SIG-M5 treated with dmso at 0.1 percent for 504 hours (cell line): ENCODE measurements at regions not wholly inside any gene's neighbourhood (a gene's known extent, or its start where the extent isn't known, plus 50 kb on each side); places are given as distances from the start of the nearest gene placed in this dataset.

ENCODE experiments used
- DNase-seq: peaks from one replicate; lab custom pipeline; 2025; ENCODE audit not compliant: unreplicated experiment; lab: John Stamatoyannopoulos, UW

DNA sequence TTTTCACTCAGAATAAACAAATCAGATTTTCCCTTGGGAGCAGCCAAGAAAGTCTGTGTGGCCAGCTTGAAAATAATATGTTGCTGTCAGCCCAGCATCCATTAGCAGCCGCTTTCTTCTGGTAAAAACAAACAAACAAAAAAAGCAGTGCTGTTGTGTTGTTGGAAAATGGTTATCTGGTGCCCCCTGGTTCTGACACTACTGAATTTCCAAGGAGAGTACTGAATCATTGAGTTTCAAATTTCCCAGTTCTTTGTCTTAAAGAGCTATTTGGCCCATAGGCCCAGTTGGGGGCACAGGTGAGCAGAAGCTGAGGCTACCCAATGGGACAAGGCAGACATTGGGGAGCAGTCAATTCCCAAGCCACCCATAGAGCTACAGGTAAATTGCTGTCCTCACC lies 995.9 kb downstream of the UQCRFS1 start:
- no peak for DNase-seq

DNA sequence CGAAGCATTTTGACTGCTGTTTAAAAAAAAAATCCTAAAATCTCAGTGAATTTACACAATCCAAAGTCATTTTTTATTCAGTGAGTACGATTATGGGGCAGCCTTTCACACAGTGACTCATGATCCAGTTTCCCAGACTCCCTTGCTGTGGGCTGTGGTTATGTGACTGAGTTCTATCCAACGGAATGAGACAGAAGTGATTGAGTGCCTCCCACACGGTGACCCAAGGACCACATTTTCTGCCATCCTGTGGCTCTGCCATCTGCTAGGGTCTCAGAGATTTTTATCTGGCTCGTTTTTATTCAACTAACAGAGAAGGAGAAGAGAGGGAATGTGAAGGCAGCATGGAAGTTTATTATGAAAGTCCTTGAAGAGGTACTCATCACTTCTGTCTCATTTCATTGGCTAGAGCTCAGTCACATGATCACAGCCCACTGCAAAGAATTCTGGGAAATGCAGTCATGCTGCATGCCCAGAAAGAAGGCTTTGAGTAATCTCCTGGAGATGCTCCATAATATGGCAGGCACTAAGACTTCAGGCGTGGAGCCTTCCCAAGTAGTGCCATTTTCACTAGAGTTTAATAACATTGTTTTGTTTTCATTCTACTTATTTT lies 999.4 kb downstream of the UQCRFS1 start:
- DNase-seq: no peak

DNA sequence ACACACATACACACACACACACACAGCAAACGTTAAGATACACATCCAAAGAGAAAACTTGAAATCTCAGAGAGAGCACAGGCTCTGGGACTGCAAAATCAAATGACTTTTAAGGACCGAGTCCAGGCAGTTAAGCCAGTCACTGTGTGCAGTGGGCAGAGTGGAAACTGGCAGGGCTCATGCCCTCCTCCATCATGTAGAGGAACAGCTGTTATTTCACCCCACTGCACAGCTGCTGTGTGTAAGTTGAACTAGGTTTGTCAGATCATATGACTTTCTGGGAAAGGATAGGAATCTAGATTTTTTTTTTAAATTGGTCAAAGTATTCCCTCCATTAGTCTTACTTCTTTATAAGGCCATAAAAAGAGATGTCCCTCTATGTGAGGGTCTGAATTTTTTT lies 1002.1 kb downstream of the UQCRFS1 start:
- DNase-seq: no peak

DNA sequence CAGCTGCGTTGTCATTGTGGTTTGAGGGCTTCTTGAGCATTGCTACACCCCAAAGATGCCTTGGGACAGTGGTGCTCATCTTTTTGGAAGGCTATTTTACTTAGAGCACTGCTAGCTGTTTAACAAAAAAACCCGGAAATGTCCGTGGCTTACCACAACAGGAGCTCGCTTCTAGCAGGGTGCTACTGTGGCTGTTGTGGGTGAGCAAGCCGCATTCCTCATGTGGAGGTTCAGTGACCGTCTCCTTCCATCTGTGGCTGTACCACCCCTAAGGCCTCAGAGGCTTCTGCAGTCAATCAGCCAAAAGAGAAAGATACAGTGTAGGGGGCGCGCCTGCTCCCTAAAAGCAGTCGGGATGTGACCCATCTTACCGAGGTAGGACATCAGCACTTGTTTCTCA lies 1004.2 kb downstream of the UQCRFS1 start:
- DNase-seq: no peak

GRCh38 chr19:28207244-28207643 lies 1005.7 kb downstream of the UQCRFS1 start:
- DNase-seq: no peak

GRCh38 chr19:28201462-28201943 lies 1011.4 kb downstream of the UQCRFS1 start:
- no peak for DNase-seq

- DNase-seq: no peak
Observed at GRCh38 chr19:28199323-28199722, 1013.6 kb downstream of the UQCRFS1 start.

GRCh38 chr19:28196961-28197360 lies 1016.0 kb downstream of the UQCRFS1 start:
- DNase-seq: no peak

- no peak for DNase-seq
Observed at GRCh38 chr19:28196101-28196500, 1016.9 kb downstream of the UQCRFS1 start.

DNA sequence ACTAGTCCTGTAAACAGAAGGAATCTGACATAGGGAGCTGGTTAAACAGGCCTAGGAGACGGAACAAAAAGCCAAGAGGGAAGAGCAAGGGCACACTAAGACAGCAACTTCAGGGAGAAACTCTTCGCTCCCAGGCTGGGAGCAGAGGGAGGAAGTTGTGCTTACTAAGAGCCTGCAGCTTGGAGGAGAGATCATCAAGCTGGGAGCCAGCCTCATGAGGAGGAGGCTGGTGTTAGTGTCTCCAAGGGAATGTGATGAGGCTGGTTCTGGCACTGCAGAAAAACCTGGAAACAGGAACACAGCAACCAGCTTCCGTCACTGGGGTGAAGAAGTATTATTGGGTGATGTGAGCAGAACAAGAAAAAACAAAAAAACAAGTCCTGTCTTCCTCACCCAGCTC lies 1027.3 kb downstream of the UQCRFS1 start:
- no peak for DNase-seq

DNA sequence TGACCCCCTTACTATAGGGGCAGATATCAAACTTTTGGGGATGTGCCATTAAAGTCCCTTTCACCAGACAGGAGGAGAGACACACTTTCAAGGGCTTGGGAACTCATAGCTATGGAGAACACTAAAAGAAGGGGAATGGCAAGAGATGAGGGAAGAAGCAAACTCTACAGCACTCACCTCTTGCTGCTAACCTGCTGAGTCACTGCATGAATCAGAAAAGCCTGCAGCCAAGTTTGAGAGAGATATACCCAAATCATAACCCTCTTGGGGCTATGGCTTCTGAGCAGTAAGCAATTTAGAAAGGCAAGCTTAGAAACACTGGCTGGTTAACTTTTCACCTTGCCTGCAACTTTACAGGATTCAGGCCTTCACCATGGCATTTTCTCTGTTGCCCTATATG lies 1028.0 kb downstream of the UQCRFS1 start:
- no peak for DNase-seq

- no peak for DNase-seq
Observed at GRCh38 chr19:28176193-28176592, 1036.8 kb downstream of the UQCRFS1 start.

- no peak for DNase-seq
Observed at GRCh38 chr19:28171983-28172382, 1041.0 kb downstream of the UQCRFS1 start.

DNA sequence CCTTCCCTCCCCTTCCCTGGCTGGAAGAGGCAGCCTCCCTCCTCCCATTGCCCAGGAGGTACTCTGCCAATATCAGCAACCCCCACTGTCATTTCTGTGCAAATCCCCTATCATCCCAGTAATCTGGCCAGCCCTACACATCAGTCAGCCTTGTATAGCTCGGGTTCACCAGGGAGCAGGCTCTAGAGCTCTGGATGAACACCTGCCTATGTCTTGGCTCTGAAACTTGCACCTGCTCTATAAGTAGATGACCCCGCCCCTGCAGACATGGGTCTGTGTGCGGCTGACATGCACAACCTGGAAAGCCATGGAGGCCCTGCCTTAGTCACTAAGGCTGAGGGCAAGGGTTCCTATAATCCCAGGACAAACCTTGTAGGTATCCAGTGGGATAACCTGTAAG lies 1042.9 kb downstream of the UQCRFS1 start:
- DNase-seq: no peak

GRCh38 chr19:28169168-28169887 lies 1043.6 kb downstream of the UQCRFS1 start:
- no peak for DNase-seq

GRCh38 chr19:28168557-28168956 lies 1044.4 kb downstream of the UQCRFS1 start:
- DNase-seq: no peak

GRCh38 chr19:28166025-28166424 lies 1046.9 kb downstream of the UQCRFS1 start:
- no peak for DNase-seq

GRCh38 chr19:28164214-28164613 lies 1048.7 kb downstream of the UQCRFS1 start:
- no peak for DNase-seq

GRCh38 chr19:28159065-28159464 lies 1053.9 kb downstream of the UQCRFS1 start:
- no peak for DNase-seq

GRCh38 chr19:28155265-28155664 lies 1057.7 kb downstream of the UQCRFS1 start:
- no peak for DNase-seq

GRCh38 chr19:28154077-28154476 lies 1058.9 kb downstream of the UQCRFS1 start:
- no peak for DNase-seq

- DNase-seq: no peak
Observed at GRCh38 chr19:28153123-28153522, 1059.8 kb downstream of the UQCRFS1 start.

DNA sequence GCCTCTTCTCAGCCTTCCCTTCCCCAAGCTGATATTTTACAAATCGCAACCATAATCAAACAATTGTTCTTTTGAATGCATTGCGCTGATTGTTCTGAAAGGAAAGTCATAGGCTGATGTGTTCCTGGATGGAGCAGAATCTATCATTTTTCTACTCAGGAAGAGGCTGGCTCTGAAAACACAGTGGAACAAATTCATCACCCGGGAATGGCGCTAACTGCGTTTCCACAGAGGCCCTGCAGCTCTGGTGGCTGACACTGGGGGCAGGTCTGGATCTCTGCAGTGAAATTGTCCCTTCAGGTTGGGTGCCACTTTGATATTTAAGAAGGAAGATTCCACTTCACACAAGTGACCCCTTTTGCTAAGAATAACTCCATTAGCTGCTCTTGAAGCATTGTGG lies 1060.8 kb downstream of the UQCRFS1 start:
- no peak for DNase-seq
